AG09319 (cell line): ENCODE measurements at regions not wholly inside any gene's neighbourhood (a gene's known extent, or its start where the extent isn't known, plus 50 kb on each side); places are given as distances from the start of the nearest gene placed in this dataset.

Source experiments
- DNase-seq: peaks from one replicate; pipeline ENCODE4 v3.0.0-alpha.2; 2010; ENCODE audit warnings: low read depth; ENCODE audit errors: extremely low read depth
- CTCF ChIP-seq: IDR thresholded peaks from 2 replicates; pipeline ENCODE4 v1.5.1; 2011; ENCODE audit warnings: low read depth, mild to moderate bottlenecking, inconsistent platforms, low read length, moderate library complexity

GRCh38 chr10:108567899-108568752 is 1355.2 kb downstream of the XPNPEP1 start:
- TF ChIP-seq CTCF = no peak
- DNase-seq = no peak

- DNase-seq = no peak
- TF ChIP-seq CTCF = no peak
These were observed 1356.8 kb downstream of the XPNPEP1 start for GRCh38 chr10:108566316-108567107.

GRCh38 chr10:108562105-108562504 is 1361.2 kb downstream of the XPNPEP1 start:
- TF ChIP-seq CTCF = no peak
- no peak for DNase-seq

- TF ChIP-seq CTCF = no peak
These were observed 1361.7 kb downstream of the XPNPEP1 start for GRCh38 chr10:108561649-108562048.

DNA sequence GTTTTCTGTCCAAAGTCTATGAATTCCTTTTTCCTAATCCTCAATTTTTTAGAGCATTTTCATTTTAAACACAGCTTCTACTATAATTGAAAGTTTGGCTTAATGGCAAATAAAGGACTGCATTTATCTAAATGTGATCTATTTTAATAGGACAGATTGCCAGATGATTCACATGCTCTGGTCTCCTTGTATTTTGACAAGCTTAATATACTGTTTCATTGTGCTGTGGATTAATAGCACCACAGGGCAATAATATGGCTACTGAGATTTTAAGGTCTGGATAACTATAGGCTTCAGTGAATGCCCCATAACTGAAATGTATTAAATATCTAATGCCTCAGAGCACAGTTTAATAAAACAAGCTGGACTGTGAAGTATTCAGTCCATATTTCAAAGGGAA is 1362.8 kb downstream of the XPNPEP1 start:
- TF ChIP-seq CTCF = no peak
- DNase-seq = no peak

More at GRCh38 chr10:108561649-108562048, 1361.7 kb downstream of the XPNPEP1 start:
- no peak for DNase-seq

- no peak for DNase-seq
These were observed 1367.1 kb downstream of the XPNPEP1 start for GRCh38 chr10:108556186-108556585.

More at GRCh38 chr10:108556186-108556585, 1367.1 kb downstream of the XPNPEP1 start:
- TF ChIP-seq CTCF = no peak
